SU-DHL-6 (cell line): ENCODE measurements at regions not wholly inside any gene's neighbourhood (a gene's known extent, or its start where the extent isn't known, plus 50 kb on each side); places are given as distances from the start of the nearest gene placed in this dataset.

Experiments
- H2AFZ ChIP-seq: fragments of 200-600 bp; sonication (generic); 2 replicates; pipeline ENCODE4 v1.6.1; 2014; ENCODE audit warnings: low read depth, mild to moderate bottlenecking, moderate library complexity, mixed read lengths, antibody characterized with exemption, low read length; ENCODE audit not compliant: severe bottlenecking
- H3F3A ChIP-seq: fragments of 200-600 bp; shearing (Covaris generic); 2 replicates; pipeline ENCODE4 v1.6.0; 2016; ENCODE audit warnings: antibody characterized with exemption, mild to moderate bottlenecking; ENCODE audit not compliant: insufficient read depth
- H3K27ac ChIP-seq: fragments of 200-600 bp; sonication (generic); 2 replicates; pipeline ENCODE4 v1.5.1; 2016; ENCODE audit warnings: low read depth, mild to moderate bottlenecking, low read length, moderate library complexity, mixed read lengths
- H3K27me3 ChIP-seq: fragments of 200-600 bp; sonication (generic), shearing (Covaris generic); 2 replicates; pipeline ENCODE4 v1.6.0; 2014; ENCODE audit warnings: mild to moderate bottlenecking, low read length
- H3K36me3 ChIP-seq: fragments of 200-600 bp; sonication (generic); 2 replicates; pipeline ENCODE4 v1.6.1; 2014; ENCODE audit warnings: mild to moderate bottlenecking, low read length, mixed read lengths
- H3K4me2 ChIP-seq: fragments of 300-600, 200-600 bp; shearing (Covaris generic), sonication (generic); 2 replicates; pipeline ENCODE4 v1.6.0; 2014; ENCODE audit warnings: low read length, low read depth, mild to moderate bottlenecking; ENCODE audit not compliant: poor library complexity, severe bottlenecking
- H3K4me3 ChIP-seq: fragments of 200-600 bp; sonication (generic); 2 replicates; pipeline ENCODE4 v1.5.1; 2014; ENCODE audit warnings: antibody characterized with exemption, low read length, mild to moderate bottlenecking, mixed read lengths; ENCODE audit not compliant: insufficient read depth, poor library complexity, severe bottlenecking
- H3K79me2 ChIP-seq: fragments of 200-600 bp; sonication (generic); 2 replicates; pipeline ENCODE4 v1.6.1; 2014; ENCODE audit warnings: mild to moderate bottlenecking, low read length, moderate library complexity; ENCODE audit not compliant: insufficient read depth
- H3K9ac ChIP-seq: fragments of 200-600 bp; sonication (generic); 2 replicates; pipeline ENCODE4 v1.7.0; 2014; ENCODE audit warnings: mild to moderate bottlenecking, low read length
- H3K9me2 ChIP-seq: fragments of 200-600 bp; sonication (generic); replicated peaks from 2 replicates; pipeline ENCODE4 v1.6.1; 2014; ENCODE audit warnings: low read length; ENCODE audit not compliant: insufficient read depth
- H3K9me3 ChIP-seq: fragments of 200-600 bp; sonication (generic); 2 replicates; pipeline ENCODE4 v1.6.1; 2014; ENCODE audit warnings: low read length, mixed read lengths; ENCODE audit not compliant: insufficient read depth
- H4K20me1 ChIP-seq: fragments of 200-600 bp; sonication (generic); 2 replicates; pipeline ENCODE4 v1.6.1; 2014; ENCODE audit warnings: low read depth, mild to moderate bottlenecking, antibody characterized with exemption, low read length, moderate library complexity, mixed read lengths
- CTCF ChIP-seq: fragments of 200-600 bp; sonication (generic); IDR thresholded peaks from one replicate; pipeline ENCODE4 v1.5.1; 2017; ENCODE audit warnings: antibody characterized with exemption, mild to moderate bottlenecking, low read length, moderate library complexity; ENCODE audit not compliant: insufficient read depth, poor library complexity, severe bottlenecking
- EZH2phosphoT487 ChIP-seq: fragments of 200-600 bp; sonication (generic), shearing (Covaris generic); conservative IDR thresholded peaks from 2 replicates; pipeline ENCODE4 v1.6.1; 2018; ENCODE audit warnings: mild to moderate bottlenecking, antibody characterized with exemption, low read length, moderate library complexity, mixed read lengths

DNA sequence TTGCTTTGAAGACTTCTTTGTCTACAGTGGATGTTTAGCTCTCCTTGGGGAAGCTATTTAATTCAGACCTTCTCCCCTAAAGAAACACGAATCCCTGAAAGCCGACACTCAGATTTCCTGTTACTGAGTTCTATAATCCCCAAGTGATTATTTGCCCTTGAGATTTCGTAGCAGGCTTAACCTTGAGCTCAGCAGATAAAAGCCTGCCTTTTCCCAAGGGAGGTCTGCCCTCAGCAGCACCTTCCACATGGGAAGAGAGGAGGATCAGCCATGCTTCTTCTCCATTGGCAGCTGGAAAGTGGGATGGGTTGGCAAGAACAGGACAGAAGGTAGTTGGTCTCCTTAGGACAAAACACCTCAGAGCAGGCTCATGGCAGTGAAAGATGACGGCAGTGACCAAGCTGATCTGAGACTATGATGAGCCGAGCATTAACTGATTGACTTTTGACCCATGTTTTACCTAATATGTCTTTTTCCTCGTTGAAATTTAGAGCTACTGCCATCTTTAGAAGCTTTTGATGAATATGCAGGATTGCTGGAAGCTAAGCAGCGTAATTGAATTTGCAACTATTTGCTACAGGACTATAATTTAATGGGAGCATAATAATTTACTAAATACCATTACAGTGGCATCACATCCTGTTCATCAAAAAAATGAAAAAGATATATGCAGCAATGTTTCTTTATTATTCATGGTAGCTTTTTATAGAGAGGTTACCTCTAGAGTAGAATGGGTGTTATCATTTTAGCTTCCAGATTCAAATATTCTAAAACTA is 511.1 kb upstream of the ID2 start:
- no peak overlapping the region for H3K9ac ChIP-seq
- H3K36me3 ChIP-seq: no peaks in the 10 kb centered on the region
- TF ChIP-seq CTCF (no peak), EZH2phosphoT487 (no peak)
- no peak overlapping the region for H2AFZ ChIP-seq
- H3K4me2 ChIP-seq: no peak overlapping the region
- no peaks in the 10 kb centered on the region for H3K9me2 ChIP-seq
- no peaks in the 10 kb centered on the region for H3K79me2 ChIP-seq
- H3K9me3 ChIP-seq: no peaks in the 10 kb centered on the region
- no peaks in the 10 kb centered on the region for H3K27me3 ChIP-seq
- no peak overlapping the region for H3K27ac ChIP-seq
- H4K20me1 ChIP-seq: no peaks in the 10 kb centered on the region
- H3K4me3 ChIP-seq: no peak overlapping the region
- no peaks in the 10 kb centered on the region for H3F3A ChIP-seq

GRCh38 chr2:8171608-8172007 is 510.2 kb upstream of the ID2 start:
- H3K79me2 ChIP-seq: no peaks in the 10 kb centered on the region
- H3K4me2 ChIP-seq: no peak overlapping the region
- H3K9ac ChIP-seq: no peak overlapping the region
- H2AFZ ChIP-seq: no peak overlapping the region
- no peaks in the 10 kb centered on the region for H3K9me2 ChIP-seq
- no peaks in the 10 kb centered on the region for H3K9me3 ChIP-seq
- H3K36me3 ChIP-seq: no peaks in the 10 kb centered on the region
- H3K4me3 ChIP-seq: no peak overlapping the region
- no peaks in the 10 kb centered on the region for H3F3A ChIP-seq
- H3K27me3 ChIP-seq: no peaks in the 10 kb centered on the region
- no peaks in the 10 kb centered on the region for H4K20me1 ChIP-seq
- no peak overlapping the region for H3K27ac ChIP-seq
- no peak for TF ChIP-seq EZH2phosphoT487
- TF ChIP-seq CTCF: no peak

DNA sequence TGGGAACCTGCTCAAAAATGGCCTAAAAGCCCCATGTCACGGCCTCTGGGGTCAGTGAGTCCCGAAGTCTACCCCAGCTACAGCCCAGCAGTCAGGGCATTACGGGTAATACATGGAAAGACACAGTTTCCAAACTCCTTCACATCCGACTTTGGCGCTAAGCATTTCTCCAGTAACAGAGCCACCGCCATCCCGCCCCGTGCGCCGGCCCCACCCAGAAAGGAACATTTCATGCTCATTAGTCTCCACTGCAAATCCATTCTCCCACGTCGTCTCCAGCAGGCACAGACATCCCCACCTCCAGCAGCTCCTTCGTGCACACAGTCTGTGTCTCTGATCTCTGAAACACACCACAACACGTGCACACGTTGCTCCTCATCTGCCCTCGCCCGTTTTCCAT is 509.2 kb upstream of the ID2 start:
- Histone ChIP-seq H4K20me1 (no peaks in the 10 kb centered on the region), H3K9me2 (no peaks in the 10 kb centered on the region), H3K27me3 (no peaks in the 10 kb centered on the region), H2AFZ (no peak overlapping the region), H3K36me3 (no peaks in the 10 kb centered on the region), H3K9me3 (no peaks in the 10 kb centered on the region), H3K27ac (no peak overlapping the region), H3K4me3 (no peak overlapping the region), H3K9ac (no peak overlapping the region), H3K4me2 (no peak overlapping the region), H3F3A (no peaks in the 10 kb centered on the region), H3K79me2 (no peaks in the 10 kb centered on the region)
- TF ChIP-seq EZH2phosphoT487 (no peak), CTCF (no peak)
